ENCODE measurements at regions not wholly inside any gene's neighbourhood (a gene's known extent, or its start where the extent isn't known, plus 50 kb on each side); places are given as distances from the start of the nearest gene placed in this dataset.

GRCh38 chr6:68247782-68248181 is 387.3 kb upstream of the ADGRB3 start:
- TF ChIP-seq CTCF (IDR thresholded peaks at IDR 0.05) (no peak), ZFX (IDR thresholded peaks at IDR 0.05; ENCODE audit: borderline replicate concordance) (no peak)
